GM12874 (cell line): ENCODE measurements at regions not wholly inside any gene's neighbourhood (a gene's known extent, or its start where the extent isn't known, plus 50 kb on each side); places are given as distances from the start of the nearest gene placed in this dataset.

Experiments used
- CTCF ChIP-seq: IDR thresholded peaks from 2 replicates; pipeline ENCODE4 v1.5.1; 2011; ENCODE audit warnings: low read depth, mild to moderate bottlenecking, control low read depth, low read length, moderate library complexity; ENCODE audit not compliant: insufficient read depth

GRCh38 chr15:95561463-95561862, 769.0 kb upstream of the NR2F2 start:
- TF ChIP-seq CTCF: no peak

- TF ChIP-seq CTCF: no peak
Observed at GRCh38 chr15:95563634-95564033, 766.9 kb upstream of the NR2F2 start.

- TF ChIP-seq CTCF: no peak
Observed at GRCh38 chr15:95565016-95565600, 765.4 kb upstream of the NR2F2 start.

GRCh38 chr15:95565690-95566089, 764.8 kb upstream of the NR2F2 start:
- TF ChIP-seq CTCF: no peak

GRCh38 chr15:95567686-95568085, 762.8 kb upstream of the NR2F2 start:
- TF ChIP-seq CTCF: no peak

- TF ChIP-seq CTCF: no peak
Observed at GRCh38 chr15:95574053-95574452, 756.4 kb upstream of the NR2F2 start.

GRCh38 chr15:95577927-95578326, 752.6 kb upstream of the NR2F2 start:
- TF ChIP-seq CTCF: no peak

GRCh38 chr15:95580121-95580520, 750.4 kb upstream of the NR2F2 start:
- no peak for TF ChIP-seq CTCF
